ENCODE measurements at regions not wholly inside any gene's neighbourhood (a gene's known extent, or its start where the extent isn't known, plus 50 kb on each side); places are given as distances from the start of the nearest gene placed in this dataset.
"Not testable (repeated sequence)": the region's sequence is repeated elsewhere in the genome, so short reads cannot be mapped to it uniquely, and the experiment has no call there.

GRCh38 chr3:152581951-152582350, 253.0 kb upstream of the P2RY1 start:
- no peak for DNase-seq

DNA sequence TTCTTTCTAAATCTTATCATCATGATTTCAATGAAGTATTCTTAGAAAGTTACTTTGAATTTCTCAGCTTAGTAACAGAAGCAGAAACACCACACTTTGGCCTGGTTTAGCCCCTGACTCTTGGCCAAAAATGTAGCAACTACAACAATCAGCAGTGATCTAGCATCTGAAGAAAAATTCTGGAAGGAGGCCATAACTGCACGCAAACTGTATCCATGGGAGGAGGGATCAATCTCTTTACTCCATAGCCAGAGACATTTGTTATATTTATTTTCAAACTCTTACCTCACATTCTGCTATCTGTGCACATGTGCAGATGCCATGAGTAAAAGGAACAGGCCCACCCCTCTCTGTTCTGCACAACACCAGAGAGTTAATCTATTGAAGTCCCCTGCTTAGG, 251.0 kb upstream of the P2RY1 start:
- DNase-seq, result no peak

DNA sequence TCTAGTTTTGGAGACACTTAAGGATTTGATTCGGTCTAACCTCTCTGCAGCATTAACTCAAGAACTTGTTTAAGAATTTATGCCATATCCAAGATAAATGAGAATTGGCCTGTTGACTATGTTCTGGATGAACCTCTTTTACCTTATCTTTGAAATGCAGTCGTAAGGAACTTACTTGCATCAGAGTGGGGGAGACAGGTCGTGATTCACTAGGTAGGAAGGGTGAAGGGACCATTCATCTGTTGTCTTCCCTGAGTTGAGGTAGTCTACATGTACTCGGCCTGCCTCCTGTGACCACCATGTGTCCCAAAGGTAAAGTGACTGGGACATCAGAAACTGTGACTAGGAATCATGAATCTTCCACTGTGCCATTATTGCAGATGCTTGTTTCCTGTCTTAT, 248.0 kb upstream of the P2RY1 start:
- no peak for DNase-seq

- no peak for DNase-seq
Observed at GRCh38 chr3:152587861-152588260, 247.1 kb upstream of the P2RY1 start.

DNA sequence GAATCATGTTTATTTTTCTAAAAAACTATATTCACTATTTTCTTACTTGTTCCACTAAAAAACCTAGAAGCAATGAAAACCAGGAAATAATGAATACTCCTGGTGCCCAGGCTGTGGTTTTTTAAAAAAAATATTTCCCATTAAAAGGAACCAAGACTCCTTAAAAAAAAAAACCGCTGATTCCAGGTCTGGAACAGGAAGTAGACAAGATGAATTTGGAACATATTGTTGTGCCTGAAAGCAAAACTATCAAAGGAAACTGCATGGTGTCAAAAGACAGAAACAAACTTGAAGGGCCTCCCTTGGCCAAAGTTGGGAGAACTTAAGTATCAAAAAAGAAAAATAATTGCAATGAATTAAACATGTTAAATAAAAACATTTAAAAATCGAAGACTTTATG, 245.3 kb upstream of the P2RY1 start:
- no peak for DNase-seq

DNA sequence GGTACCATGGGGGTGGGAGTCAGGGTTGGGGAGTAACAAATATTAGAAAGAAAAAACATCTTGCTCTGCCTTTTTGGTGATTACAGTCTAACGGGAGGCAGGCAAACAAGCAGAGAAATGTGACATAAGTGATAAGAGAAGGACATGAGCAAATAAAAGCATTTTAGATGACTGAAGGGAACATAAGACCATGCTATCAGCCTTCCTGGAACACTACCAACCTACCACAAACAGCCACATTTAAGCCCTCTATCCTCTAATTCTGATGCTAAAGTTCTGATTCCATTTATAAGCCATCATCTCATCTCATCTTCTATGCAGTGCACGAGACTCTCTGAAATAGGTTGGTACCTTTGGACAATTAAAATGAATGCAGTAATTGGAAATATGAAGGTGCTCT, 243.4 kb upstream of the P2RY1 start:
- DNase-seq, result no peak

- DNase-seq, result no peak
Observed at GRCh38 chr3:152593242-152593641, 241.7 kb upstream of the P2RY1 start.

DNA sequence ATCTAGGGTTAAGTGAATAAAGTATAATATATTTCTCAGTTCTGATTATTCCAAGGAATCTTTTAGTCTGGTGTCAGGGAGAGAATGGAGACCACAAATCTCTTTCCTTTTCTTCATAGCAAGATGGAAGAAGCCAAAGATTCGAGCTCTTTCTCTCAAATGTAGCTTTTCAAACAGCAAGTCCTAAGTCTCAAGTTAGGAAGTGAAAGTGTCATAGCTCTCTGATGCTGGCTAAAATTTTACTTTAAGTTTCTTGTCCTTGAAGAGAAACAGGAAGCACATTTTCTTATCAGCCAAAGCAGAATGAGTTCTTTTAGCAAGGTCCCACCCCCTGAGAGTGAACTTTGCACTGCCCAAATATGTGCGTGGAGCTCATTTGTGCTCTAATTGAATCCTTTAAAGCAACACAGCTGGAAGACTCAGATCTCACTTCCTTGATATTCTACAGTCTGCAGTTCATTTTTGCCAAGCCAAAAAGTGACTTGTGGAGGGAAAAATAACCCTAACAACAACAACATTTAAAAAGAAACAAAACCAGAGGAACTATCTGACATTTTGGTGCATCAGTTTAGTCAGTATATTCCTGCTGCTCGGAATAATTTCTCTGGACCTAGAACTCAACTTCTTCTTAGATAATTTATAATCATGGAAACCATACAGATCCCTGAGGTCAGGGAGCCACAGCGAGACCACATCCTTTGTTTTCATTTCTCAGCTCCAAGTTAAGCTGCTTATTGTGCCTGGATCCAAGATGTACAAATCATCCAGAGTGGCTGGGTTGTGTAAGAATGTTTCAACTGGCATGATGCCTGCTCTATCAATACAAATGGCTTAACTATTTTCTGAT, 238.7 kb upstream of the P2RY1 start:
- no peak for DNase-seq

DNA sequence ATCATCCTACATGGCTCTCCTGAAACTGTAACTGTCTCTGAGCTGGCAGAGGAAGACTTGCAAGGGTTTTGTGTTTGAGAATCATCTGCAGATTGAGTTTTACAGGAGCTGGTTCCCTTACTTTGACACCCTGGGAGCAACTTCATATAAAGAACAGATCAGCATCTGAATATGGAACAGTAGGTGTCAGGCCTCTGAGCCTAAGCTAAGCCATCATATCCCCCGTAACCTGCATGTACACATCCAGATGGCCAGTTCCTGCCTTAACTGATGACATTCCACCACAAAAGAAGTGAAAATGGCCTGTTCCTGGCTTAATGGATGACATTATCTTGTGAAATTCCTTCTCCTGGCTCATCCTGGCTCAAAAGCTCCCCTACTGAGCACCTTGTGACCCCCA, 238.1 kb upstream of the P2RY1 start:
- DNase-seq, result not testable (repeated sequence)

DNA sequence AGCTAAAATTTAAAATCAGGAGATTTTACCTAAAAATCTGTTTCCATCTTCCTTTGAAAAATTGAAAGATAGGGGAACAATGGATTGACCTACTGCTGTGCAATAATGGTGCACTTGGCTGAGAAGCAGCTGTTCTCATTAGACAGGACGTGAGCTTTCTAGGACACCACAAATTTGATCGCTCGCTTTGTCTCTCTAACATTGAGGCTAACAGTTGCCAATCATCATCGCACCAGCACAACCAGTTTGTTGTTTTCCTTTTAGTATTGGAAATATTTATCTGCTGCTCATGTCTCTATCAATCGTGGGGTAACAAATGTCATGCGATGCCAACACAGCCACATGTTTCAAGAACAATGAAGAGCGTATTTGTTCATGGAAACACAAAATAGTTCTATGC, 228.8 kb upstream of the P2RY1 start:
- no peak for DNase-seq

DNA sequence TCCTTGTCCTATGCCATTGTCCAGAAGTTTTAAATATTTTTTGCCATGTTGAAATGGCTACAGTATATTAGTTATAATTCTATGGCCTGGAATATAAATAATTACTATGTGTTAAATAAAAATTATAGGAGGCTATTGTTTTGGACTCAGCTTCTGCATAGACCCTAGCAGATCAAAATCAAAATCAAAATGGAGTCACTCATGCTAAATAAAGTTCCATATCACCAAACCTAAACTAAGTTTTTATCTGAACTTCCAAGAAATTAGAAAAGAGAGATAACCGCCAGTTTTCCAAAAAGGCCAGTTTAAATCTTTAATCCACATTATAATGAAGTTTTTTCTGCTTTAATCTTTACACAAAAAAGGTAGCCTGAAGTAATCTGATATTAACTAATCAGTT, 227.8 kb upstream of the P2RY1 start:
- DNase-seq, result no peak

- no peak for DNase-seq
Observed at GRCh38 chr3:152608696-152609594, 226.0 kb upstream of the P2RY1 start.

- no peak for DNase-seq
Observed at GRCh38 chr3:152609891-152610290, 225.0 kb upstream of the P2RY1 start.

DNA sequence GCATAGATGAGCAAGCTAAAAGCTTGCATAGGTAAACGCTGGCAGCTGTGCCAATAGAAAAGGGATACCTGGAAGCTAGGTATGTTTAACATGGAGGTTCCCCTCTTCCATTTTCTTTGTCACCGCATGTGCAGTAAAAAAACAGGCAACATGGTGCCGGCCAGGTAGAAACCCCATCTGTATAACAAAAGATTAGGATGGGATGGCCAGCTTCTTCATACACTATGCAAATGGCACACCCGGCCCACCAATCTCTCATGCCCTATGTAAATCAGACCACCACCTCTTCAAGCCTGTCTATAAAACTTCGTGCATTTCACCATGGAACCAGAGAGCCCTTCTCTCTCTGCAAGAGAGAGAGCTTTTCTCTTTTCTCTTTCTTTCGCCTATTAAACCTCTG, 224.3 kb upstream of the P2RY1 start:
- DNase-seq, result no peak

DNA sequence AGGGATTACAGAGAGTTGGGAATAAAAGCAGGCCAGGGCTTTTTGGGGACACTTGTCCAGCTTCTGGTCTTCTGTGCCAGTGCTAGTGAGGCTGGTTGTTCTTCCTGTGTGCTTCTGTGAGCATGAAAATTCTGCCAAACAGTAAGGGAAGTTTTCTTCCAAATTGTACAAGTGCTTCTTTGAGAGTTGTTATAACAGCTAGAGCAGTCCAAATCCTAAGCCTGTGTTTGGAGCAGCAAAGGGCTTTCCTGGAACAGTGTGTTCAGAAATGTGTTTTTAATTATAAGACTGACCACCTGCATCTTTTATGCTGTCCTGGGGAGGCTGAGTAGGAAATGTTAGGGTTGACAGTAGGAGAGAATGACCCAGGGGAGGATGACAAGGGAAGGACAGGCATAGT, 223.0 kb upstream of the P2RY1 start:
- DNase-seq, result no peak

DNA sequence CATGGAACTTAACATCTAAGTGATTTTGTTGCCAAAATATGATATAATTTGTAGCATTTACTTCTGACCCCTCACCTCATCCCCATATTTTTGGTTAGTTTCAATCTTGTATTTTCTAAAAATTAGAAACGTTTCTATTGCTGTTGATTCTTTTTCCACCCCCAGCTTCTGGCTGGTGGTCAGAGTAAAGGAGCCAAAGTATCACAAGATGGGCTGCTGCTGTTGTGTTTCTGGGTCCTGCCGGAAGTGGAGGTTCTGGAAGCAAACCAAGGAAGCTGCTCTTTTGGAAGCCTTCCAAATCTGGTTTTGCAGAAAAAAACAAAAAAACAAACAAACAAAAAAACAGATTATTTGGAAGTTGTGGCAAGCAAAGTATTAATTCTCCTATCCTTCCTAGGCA, 221.1 kb upstream of the P2RY1 start:
- no peak for DNase-seq

GRCh38 chr3:152615681-152616080, 219.2 kb upstream of the P2RY1 start:
- DNase-seq, result no peak

DNA sequence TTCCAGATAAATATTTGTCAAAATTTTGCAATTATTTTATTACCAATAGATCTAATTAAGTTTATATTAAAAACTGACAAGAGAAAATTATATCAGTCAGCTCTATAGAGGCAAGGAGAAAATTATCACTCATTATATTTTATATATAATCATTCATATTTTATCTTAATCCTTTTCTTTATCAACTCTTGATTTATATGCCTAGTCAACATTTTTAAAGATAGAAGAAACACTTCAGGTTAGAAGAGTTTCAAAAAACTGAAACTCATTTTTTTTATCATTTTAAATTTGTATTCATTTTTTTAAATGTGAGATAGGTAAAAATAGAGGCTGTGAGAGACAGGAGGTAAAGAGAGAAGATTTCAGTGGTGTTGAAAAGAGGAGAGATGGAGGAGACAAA, 217.3 kb upstream of the P2RY1 start:
- DNase-seq, result no peak

DNA sequence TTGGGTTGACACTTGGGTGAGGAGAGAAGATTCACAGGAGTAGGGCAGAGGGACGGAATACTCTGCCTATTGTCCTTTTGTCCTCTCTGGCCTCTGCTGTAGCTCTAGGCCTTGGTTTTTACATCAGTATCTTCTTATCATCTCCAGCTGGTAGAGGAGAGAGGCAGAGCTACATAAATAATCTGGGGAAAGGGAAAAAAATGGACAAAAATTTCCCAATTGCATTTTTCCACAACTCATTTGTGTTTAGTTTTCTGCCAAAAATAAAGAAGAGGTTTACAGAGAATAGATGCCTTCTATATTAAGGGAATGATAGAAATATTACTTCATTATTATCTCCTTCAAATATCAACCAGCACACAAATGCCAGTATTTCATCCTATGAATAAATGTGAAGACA, 216.4 kb upstream of the P2RY1 start:
- DNase-seq, result no peak

DNA sequence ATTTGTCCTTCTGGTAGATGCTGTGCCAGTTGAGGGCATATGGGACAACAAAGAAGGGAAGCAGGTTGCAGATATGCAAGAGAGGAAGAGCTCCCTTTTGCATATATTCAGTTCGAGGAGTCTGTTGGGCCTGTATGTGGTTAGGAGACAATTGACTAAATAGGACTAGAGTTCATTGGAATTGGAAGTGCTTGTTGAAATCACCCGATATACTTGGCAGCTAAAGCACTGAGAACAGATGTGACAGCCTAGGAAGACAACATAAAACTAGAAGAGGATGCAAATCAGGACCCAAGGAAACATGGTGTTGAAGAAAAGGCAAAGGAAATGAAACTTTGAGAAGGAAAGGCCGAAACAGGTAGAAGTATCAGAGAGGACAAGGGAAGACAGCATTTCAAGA, 215.2 kb upstream of the P2RY1 start:
- DNase-seq, result no peak

DNA sequence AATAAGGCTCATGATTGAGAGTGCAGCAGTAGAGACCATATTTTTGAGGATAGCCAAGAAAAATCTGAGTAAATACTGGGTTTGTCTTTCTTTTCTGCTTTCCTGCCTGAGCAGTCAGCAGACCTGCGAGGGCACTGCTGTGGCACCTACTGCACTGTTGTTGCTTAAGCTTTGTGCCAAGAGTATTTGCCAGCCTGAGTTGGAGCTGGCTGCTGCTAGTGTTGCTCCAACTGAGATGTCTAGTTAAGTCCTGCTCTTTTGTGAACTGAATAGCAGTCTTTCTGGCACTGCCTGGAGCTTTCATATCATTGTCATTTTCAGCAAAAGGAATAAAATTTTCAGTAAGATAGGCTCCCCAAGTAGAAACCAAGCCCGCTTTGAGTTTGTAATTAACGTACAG, 214.5 kb upstream of the P2RY1 start:
- no peak for DNase-seq

DNA sequence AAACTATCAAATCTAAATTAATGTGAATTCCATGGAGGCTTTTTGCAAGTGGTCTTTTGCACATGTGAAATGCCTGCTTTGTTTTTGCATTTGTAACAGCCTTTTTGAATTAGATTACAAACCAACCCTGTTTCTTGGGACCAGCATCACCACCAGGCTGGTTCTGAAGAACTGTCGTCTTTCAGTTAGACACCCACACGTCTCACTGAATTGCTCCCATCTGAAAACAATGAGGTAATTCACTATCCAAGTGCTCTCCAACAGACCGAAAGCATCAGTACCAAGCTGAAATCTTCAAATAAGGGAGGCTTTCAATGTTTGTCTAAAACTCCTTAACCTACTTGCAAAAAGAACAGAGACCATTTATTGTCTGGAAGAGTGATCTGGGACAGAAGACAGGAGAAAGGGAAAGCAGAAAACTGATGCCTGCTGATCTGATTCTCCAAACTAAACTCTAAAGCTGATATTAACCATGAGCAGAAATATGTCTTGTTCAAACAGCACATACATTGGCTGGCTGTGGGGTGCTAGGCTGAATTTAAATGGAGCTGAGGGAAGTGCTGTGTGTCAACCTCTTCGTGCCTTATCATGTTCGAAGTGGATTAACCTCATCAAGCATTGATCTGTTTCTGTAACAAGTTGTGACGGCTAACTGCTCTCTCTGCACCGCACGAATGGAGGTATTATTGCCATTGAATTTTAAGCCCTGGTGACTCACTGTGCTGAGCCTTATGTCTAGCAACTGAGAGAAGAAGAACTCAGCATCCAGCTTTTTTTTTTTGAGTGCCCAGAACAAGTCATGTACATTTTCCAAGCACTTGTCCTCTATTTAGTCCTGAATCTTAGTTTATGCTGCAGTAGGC, 213.7 kb upstream of the P2RY1 start:
- DNase-seq, result no peak
